ENCODE measurements at regions not wholly inside any gene's neighbourhood (a gene's known extent, or its start where the extent isn't known, plus 50 kb on each side); places are given as distances from the start of the nearest gene placed in this dataset.

GRCh38 chr13:39954476-39954875, 299.0 kb downstream of the COG6 start:
- no peaks in the 10 kb centered on the region for H3K27me3 ChIP-seq (ENCODE audit: control insufficient read depth in 2 of 2, insufficient read depth in 2 of 2, low read length in 2 of 2)
- no peaks in the 10 kb centered on the region for H3K36me3 ChIP-seq (ENCODE audit: control insufficient read depth, insufficient read depth, low read length)
- ATAC-seq (no peak), DNase-seq (ENCODE audit: extremely low read depth in 1 of 4, low spot score in 3 of 4) (no peak), FAIRE-seq (no peak)
- no peak overlapping the region for H3K4me3 ChIP-seq
- ChIA-PET CTCF (ENCODE audit: low intra/inter-chr PET ratio) (no interaction called here), POLR2A (no interaction called here)
- no peaks in the 10 kb centered on the region for H4K20me1 ChIP-seq (replicated peaks; ENCODE audit: control insufficient read depth, insufficient read depth, low read length)
- no peaks in the 10 kb centered on the region for H3K9me1 ChIP-seq (ENCODE audit: control insufficient read depth, insufficient read depth, low read length)
- H3K9me3 ChIP-seq (replicated peaks; ENCODE audit: control insufficient read depth, insufficient read depth, low read depth, low read length), result no peaks in the 10 kb centered on the region
- no peaks in the 10 kb centered on the region for H3K4me1 ChIP-seq (replicated peaks in 1 of 2; ENCODE audit: control insufficient read depth in 2 of 2, insufficient read depth in 2 of 2, low read length in 2 of 2)
- no peak overlapping the region for H2AFZ ChIP-seq (ENCODE audit: low read depth, low read length)
- H3K4me2 ChIP-seq (ENCODE audit: insufficient read depth, low read length), result no peak overlapping the region
- no TSS peak for BruUV-seq (replicated peaks)
- H3K9ac ChIP-seq (ENCODE audit: insufficient read depth in 1 of 2, low read depth in 2 of 2, low read length in 2 of 2), result no peak overlapping the region
- in situ Hi-C loops (cut with MboI) (no loop called here), intact Hi-C loops (cut with micrococcal nuclease) (no loop called here)
- 0% methylated on average over 4 of the region's 4 CpGs for WGBS (ENCODE audit: insufficient coverage, low coverage, missing lambda C conversion rate)
- no peaks in the 10 kb centered on the region for H3K79me2 ChIP-seq (ENCODE audit: control insufficient read depth, insufficient read depth, low read length)
- H3K27ac ChIP-seq (ENCODE audit: extremely low read depth, low read depth, low read length), result no peak overlapping the region
- TF ChIP-seq GTF2F1 (IDR thresholded peaks at IDR 0.05; ENCODE audit: low read depth, low read length) (no peak), FOXK2 (conservative IDR thresholded peaks at IDR 0.05 in 1 of 2, IDR thresholded peaks at IDR 0.05 in 1 of 2; ENCODE audit: low read depth in 2 of 2) (no peak), CHAMP1 (IDR thresholded peaks at IDR 0.05) (no peak), POLR2A (conservative IDR thresholded peaks at IDR 0.05) (no peak), KLF13 (tag; IDR thresholded peaks at IDR 0.05; ENCODE audit: borderline replicate concordance, low read depth) (no peak), CREM (IDR thresholded peaks at IDR 0.05; ENCODE audit: low read depth) (no peak), FOXP1 (CRISPR knock-in tag; IDR thresholded peaks at IDR 0.05) (no peak), RBFOX2 (IDR thresholded peaks at IDR 0.05; ENCODE audit: low read depth, low read length) (no peak), ARID4B (CRISPR knock-in tag; IDR thresholded peaks at IDR 0.05) (no peak), ZNF274 (IDR thresholded peaks at IDR 0.05; ENCODE audit: borderline replicate concordance, low read depth, low read length) (no peak), BRD4 (IDR thresholded peaks at IDR 0.05) (no peak), NRF1 (conservative IDR thresholded peaks at IDR 0.05 in 1 of 2, IDR thresholded peaks at IDR 0.05 in 1 of 2) (no peak), ZNF143 (CRISPR knock-in tag; IDR thresholded peaks at IDR 0.05) (no peak), ETS2 (tag; IDR thresholded peaks at IDR 0.05; ENCODE audit: borderline replicate concordance, poor library complexity, severe bottlenecking) (no peak), VEZF1 (CRISPR knock-in tag; IDR thresholded peaks at IDR 0.05) (no peak), BRCA1 (IDR thresholded peaks at IDR 0.05) (no peak), BRCA1 (CRISPR knock-in tag; IDR thresholded peaks at IDR 0.05) (no peak)
